Smooth muscle cell of the brain vasculature (primary cell): ENCODE measurements at regions not wholly inside any gene's neighbourhood (a gene's known extent, or its start where the extent isn't known, plus 50 kb on each side); places are given as distances from the start of the nearest gene placed in this dataset.

Experiments
- DNase-seq: peaks from one replicate; pipeline ENCODE4 v3.0.0-alpha.2; 2012; ENCODE audit warnings: low read depth, low spot score

DNA sequence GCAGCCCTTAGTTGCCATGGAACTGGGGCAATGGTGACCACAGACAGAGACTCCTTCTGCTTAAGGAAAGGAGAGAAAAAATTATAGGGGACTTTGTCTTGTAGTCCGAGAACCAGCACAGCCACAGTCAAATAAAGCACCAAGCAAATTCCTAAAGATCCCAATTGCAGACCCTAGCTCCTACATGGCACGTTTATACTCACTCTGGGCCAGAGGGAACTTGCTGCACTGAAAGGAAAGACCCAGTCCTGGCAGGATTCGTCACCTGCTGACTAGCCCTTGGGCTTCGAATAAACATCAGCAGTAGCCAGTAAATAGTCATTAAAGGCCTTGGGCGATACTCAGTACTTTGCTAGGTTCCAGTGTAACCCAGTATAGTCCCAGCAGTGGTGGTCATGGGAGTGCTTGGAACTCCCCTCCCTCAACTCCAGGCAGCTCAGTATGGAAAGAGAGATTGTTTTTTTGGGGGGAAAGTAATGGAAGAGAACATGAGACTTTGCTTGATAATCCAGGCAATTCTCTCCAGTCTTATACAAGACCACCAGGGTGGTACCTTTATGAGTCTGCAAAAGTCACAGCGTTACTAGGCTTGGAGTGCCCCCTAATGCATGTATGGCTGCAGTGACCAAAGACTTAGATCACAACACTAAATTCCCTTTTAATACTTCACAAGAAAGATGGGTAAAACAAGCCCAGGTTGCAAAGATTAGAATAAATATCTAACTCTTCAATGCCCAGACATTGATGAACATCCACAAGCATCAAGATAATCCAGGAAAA, 66.4 kb upstream of the AGTR1 start:
- no peak for DNase-seq

DNA sequence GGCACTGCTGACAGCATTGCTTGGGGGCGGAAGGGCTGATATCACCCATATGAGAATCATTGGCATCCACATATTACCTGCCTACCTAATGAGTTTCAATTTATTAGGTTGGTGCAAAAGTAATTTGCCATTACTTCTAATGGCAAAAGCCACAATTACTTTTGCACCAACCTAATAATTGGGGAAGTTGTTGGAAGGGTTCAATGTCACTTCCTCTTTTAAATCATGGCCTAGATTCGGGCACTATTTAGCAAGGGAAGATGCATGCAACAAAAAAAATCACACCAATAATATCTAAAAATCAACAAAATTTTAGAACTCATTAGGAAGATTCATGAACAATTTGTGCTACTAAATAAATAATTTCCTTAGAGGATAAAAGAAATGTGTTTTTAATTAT, 56.0 kb upstream of the AGTR1 start:
- DNase-seq: no peak

DNA sequence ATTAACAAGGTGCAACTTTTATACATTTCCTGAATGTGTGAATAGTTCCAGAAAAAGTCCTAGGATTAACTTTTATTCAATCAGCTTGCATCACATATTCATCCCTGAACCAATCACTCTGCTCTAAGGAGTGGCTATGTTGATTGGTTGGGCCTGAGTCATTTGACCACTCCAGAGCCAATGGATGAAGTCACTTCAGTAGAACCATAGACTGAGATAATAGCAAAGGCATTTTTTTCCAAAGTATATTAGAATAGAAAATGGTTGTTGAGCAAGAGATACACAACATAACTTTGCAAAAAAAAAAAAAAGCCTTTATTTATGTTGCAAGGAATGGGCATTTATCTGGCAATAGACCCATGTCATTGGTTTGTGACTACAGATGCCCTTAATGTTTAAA, 55.5 kb upstream of the AGTR1 start:
- no peak for DNase-seq

DNA sequence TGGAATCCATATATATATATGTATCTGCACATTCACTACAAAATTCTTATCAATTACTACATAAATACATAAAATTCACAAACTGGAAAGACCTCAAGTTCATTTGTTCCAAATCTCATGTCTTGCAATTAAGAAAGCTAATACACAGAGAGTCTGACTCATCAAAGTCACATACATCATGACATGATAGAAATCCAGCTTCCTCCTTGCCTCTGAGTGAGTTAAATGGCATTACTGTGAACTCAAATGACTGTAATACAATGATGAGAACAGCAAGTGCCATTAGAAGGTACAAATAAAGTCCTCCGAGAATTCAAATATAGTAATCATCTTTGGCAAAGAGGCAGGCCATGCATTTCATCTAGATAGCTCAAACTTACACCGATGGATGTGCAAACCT, 55.1 kb upstream of the AGTR1 start:
- no peak for DNase-seq

DNA sequence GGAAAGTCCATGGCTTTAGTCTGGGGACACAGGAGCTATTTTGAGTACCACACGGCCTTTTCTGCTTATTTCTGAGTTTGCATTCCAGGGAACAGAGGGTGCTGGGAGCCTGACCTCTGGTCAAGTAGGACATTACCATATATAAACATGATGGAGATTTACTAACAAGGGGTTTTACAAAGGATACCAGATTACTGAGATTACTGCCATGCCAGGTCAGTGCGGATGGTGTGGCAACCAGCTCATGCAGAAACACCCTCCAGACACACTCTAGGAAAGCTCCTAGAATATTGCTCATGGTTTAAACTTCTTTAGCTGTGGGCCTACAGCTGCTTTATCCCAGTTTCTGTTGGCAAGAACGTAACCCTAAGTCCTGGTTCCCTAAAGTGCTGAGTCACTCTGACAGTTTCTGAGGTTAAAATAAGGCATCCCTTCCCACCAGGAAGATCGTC, 54.3 kb upstream of the AGTR1 start:
- DNase-seq: no peak

DNA sequence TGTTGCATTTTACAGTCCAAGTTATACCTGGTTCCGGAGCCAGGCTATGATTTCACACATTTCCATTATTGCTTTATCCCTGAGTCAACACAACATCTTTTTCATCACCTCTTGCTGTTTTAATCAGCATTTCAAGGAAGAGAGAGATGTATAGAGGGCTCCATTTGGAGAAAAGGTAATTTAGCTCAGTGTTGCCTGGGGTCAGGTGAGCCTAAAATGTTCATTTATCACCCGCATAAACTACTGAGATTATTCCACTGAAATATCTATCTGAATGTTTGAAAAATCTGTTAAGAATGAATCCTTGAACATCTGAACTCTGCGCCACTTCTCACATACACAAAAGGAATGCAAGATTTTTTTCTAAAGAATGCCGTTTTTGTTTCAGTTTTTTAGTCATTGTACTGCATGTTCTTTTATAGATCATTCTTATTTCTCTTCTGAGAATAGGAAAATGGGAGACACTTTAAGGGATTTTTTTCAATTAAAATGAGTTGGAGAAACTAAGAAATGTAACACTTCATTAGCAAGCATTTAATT, 51.5 kb upstream of the AGTR1 start:
- DNase-seq: no peak
